ENCODE measurements at regions not wholly inside any gene's neighbourhood (a gene's known extent, or its start where the extent isn't known, plus 50 kb on each side); places are given as distances from the start of the nearest gene placed in this dataset.

- no peaks in the 10 kb centered on the region for H3K79me2 ChIP-seq (ENCODE audit: insufficient read depth, low read depth)
- no peak overlapping the region for H2AFZ ChIP-seq (ENCODE audit: low read depth)
- H3K4me3 ChIP-seq (IDR thresholded peaks at IDR 0.05; ENCODE audit: insufficient read depth, low read depth, low read length) = no peak overlapping the region
- no peak overlapping the region for H3K27ac ChIP-seq
- no peaks in the 10 kb centered on the region for H3K36me3 ChIP-seq (ENCODE audit: insufficient read depth)
- no peaks in the 10 kb centered on the region for H4K20me1 ChIP-seq (ENCODE audit: insufficient read depth)
- no peaks in the 10 kb centered on the region for H3K4me1 ChIP-seq (ENCODE audit: low read depth, poor library complexity, severe bottlenecking)
- no peak for TF ChIP-seq CTCF (conservative IDR thresholded peaks at IDR 0.05; ENCODE audit: low read depth, low read length)
- H3K27me3 ChIP-seq (ENCODE audit: insufficient read depth, low read depth) = no peaks in the 10 kb centered on the region
- H3K4me2 ChIP-seq = no peak overlapping the region
- H3K9ac ChIP-seq = no peak overlapping the region
These were observed 112.8 kb upstream of the INSIG1 start for GRCh38 chr7:155184923-155185322.

- Histone ChIP-seq H3K4me2 (no peak overlapping the region), H2AFZ (ENCODE audit: low read depth) (no peak overlapping the region)
- no peak for TF ChIP-seq CTCF (conservative IDR thresholded peaks at IDR 0.05; ENCODE audit: low read depth, low read length)
These were observed 110.5 kb upstream of the INSIG1 start for GRCh38 chr7:155187061-155187785.

GRCh38 chr7:155188357-155188756 is 109.3 kb upstream of the INSIG1 start:
- no peaks in the 10 kb centered on the region for H3K79me2 ChIP-seq (ENCODE audit: insufficient read depth, low read depth)
- H4K20me1 ChIP-seq (ENCODE audit: insufficient read depth) = no peaks in the 10 kb centered on the region
- no peaks in the 10 kb centered on the region for H3K36me3 ChIP-seq (ENCODE audit: insufficient read depth)
- H3K4me3 ChIP-seq (IDR thresholded peaks at IDR 0.05; ENCODE audit: insufficient read depth, low read depth, low read length) = no peak overlapping the region
- no peak overlapping the region for H3K27ac ChIP-seq
- no peaks in the 10 kb centered on the region for H3K27me3 ChIP-seq (ENCODE audit: insufficient read depth, low read depth)
- no peak overlapping the region for H3K9ac ChIP-seq
- no peak overlapping the region for H3K4me2 ChIP-seq
- TF ChIP-seq CTCF (conservative IDR thresholded peaks at IDR 0.05; ENCODE audit: low read depth, low read length) = no peak
- no peaks in the 10 kb centered on the region for H3K4me1 ChIP-seq (ENCODE audit: low read depth, poor library complexity, severe bottlenecking)
- no peak overlapping the region for H2AFZ ChIP-seq (ENCODE audit: low read depth)

More at GRCh38 chr7:155187061-155187785, 110.5 kb upstream of the INSIG1 start:
- no peak overlapping the region for H3K4me3 ChIP-seq (IDR thresholded peaks at IDR 0.05; ENCODE audit: insufficient read depth, low read depth, low read length)
- H3K79me2 ChIP-seq (ENCODE audit: insufficient read depth, low read depth) = no peaks in the 10 kb centered on the region
- no peak overlapping the region for H3K27ac ChIP-seq
- H4K20me1 ChIP-seq (ENCODE audit: insufficient read depth) = no peaks in the 10 kb centered on the region
- no peak overlapping the region for H3K9ac ChIP-seq
- no peaks in the 10 kb centered on the region for H3K36me3 ChIP-seq (ENCODE audit: insufficient read depth)
- no peaks in the 10 kb centered on the region for H3K27me3 ChIP-seq (ENCODE audit: insufficient read depth, low read depth)
- H3K4me1 ChIP-seq (ENCODE audit: low read depth, poor library complexity, severe bottlenecking) = no peaks in the 10 kb centered on the region

GRCh38 chr7:155188821-155189581 is 108.7 kb upstream of the INSIG1 start:
- H3K27ac ChIP-seq = no peak overlapping the region
- H4K20me1 ChIP-seq (ENCODE audit: insufficient read depth) = no peaks in the 10 kb centered on the region
- no peaks in the 10 kb centered on the region for H3K4me1 ChIP-seq (ENCODE audit: low read depth, poor library complexity, severe bottlenecking)
- no peak overlapping the region for H3K4me2 ChIP-seq
- no peak overlapping the region for H3K9ac ChIP-seq
- no peaks in the 10 kb centered on the region for H3K36me3 ChIP-seq (ENCODE audit: insufficient read depth)
- H3K27me3 ChIP-seq (ENCODE audit: insufficient read depth, low read depth) = no peaks in the 10 kb centered on the region
- H2AFZ ChIP-seq (ENCODE audit: low read depth) = no peak overlapping the region
- no peak for TF ChIP-seq CTCF (conservative IDR thresholded peaks at IDR 0.05; ENCODE audit: low read depth, low read length)
- no peak overlapping the region for H3K4me3 ChIP-seq (IDR thresholded peaks at IDR 0.05; ENCODE audit: insufficient read depth, low read depth, low read length)
- H3K79me2 ChIP-seq (ENCODE audit: insufficient read depth, low read depth) = no peaks in the 10 kb centered on the region

All from KMS-11 (cell line).